GM12873 (cell line): ENCODE measurements at regions not wholly inside any gene's neighbourhood (a gene's known extent, or its start where the extent isn't known, plus 50 kb on each side); places are given as distances from the start of the nearest gene placed in this dataset.

ENCODE experiments used
- TF ChIP-seq, protein P1 (sequence below): IDR thresholded peaks from 2 replicates; pipeline ENCODE4 v1.5.1; 2012; ENCODE audit warnings: low read depth, mild to moderate bottlenecking, moderate library complexity, low read length, control low read depth; ENCODE audit not compliant: insufficient read depth; ENCODE audit errors: missing control alignments

DNA sequence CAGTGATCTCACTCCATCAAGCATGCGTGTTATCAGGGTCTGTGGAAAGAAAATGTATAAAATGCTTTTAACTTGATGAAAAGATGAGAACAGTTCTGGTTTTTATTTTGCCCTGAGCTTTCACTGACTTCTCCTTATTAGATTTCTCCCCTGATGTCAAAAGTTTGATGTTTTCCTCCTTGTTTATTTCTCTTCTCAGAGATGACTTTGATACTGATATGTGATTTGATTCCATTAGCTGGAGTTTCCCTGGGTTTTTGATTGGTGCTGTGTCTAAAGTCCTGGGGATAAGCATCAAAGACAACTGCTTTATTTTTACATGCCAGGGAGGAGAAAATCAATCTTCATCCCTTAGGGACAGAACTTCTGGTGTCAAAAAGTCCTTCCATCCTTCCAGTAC is 510.0 kb downstream of the KCTD16 start:
- TF ChIP-seq, protein P1, sequence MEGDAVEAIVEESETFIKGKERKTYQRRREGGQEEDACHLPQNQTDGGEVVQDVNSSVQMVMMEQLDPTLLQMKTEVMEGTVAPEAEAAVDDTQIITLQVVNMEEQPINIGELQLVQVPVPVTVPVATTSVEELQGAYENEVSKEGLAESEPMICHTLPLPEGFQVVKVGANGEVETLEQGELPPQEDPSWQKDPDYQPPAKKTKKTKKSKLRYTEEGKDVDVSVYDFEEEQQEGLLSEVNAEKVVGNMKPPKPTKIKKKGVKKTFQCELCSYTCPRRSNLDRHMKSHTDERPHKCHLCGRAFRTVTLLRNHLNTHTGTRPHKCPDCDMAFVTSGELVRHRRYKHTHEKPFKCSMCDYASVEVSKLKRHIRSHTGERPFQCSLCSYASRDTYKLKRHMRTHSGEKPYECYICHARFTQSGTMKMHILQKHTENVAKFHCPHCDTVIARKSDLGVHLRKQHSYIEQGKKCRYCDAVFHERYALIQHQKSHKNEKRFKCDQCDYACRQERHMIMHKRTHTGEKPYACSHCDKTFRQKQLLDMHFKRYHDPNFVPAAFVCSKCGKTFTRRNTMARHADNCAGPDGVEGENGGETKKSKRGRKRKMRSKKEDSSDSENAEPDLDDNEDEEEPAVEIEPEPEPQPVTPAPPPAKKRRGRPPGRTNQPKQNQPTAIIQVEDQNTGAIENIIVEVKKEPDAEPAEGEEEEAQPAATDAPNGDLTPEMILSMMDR = no peak

DNA sequence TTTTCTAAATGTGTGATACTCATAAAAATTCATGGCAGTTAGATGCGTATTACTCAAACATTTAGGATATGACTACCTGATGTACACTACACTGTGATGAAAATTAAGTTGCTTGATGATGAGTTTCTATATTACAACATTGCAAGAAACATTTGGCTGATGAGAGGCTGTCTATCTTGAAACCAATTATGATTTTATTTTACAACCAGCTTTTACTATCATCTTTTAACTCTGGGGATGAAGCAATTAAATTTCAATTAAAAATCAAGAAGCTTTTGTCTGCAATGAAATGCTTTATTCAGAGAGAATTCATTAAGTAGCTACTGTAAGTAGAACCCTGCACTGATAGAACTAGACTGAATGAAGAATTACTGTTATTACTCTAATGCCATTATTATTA is 500.4 kb downstream of the KCTD16 start:
- TF ChIP-seq, protein P1 = no peak

DNA sequence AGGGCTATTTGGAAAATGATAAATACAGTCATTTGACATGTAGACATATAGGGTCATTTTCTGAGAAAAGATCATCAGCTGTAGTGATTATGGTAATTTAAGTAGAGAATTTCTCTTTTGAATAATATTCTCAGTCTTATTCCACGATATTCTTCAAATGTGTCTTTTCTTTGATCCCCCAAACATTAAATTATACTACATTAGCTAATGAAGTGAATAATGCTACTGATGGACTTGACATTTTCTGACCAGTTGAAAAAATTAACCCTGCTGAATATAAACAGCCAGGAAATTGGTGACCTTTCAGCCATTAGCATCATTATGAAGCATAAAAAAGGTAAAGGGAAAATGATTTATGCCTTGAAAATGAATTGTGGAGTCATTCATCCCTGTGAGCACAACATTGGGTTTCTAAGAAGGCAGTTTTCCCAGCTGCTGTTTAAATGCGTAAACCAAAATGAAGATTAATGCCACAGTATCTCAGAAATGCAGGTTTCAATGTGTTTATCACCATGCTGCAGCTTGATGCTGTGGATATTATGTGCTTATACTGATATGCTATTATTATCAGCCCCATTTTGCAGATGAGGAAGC is 489.1 kb downstream of the KCTD16 start:
- TF ChIP-seq, protein P1 = no peak

DNA sequence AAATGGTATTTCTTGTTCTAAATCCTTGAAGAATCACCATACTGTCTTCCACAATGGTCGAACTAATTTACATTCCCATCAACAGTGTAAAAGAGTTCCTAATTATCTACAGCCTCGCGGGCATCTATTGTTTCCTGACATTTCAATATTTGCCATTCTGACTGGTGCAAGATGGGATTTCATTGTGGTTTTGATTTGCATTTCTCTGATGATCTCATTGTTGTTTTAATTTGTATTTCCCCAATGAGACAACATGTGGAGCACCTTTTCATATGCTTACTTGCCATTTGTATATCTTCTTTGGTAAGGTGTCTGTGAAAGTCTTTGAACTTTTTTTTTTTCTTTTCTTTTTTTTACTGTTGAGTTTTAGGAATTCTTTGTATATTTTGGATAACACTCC is 473.6 kb downstream of the KCTD16 start:
- TF ChIP-seq, protein P1 = no peak

DNA sequence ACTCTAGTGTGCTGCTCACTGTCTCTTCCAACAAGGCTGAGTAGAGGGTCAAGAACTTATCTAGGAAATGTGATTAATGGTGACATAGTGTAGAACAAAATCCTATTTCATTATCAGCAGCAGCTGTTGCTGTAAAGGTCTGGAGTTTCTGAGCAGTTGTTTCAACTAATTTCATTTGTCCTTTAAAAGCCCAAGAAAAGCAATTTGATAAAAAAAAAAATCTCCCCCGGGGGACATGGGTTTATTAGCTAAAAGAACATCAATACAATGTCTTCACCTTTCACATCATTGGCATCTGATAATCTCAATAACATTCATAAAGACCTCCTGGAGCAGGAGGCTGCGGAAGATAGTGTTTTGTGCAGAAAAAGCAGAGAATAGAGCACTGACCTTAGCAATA is 468.1 kb downstream of the KCTD16 start:
- TF ChIP-seq, protein P1 = no peak

DNA sequence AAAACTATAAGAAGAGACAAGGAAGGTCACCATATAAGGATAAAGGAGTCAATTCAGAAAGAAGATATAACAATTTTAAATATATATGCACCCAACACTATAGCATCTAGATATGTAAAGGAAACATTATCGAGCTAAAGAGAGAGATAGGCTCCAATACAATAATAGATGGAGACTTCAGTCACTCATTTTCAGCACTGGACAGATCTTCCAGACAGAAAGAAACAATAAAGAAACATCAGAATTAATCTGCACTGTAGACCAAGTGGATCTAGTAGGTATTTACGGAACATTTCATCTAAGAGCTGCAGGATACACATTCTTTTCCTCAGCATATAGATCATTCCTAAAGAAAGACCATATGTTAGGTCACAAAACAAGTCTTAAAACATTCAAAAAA is 463.5 kb downstream of the KCTD16 start:
- TF ChIP-seq, protein P1 = no peak

DNA sequence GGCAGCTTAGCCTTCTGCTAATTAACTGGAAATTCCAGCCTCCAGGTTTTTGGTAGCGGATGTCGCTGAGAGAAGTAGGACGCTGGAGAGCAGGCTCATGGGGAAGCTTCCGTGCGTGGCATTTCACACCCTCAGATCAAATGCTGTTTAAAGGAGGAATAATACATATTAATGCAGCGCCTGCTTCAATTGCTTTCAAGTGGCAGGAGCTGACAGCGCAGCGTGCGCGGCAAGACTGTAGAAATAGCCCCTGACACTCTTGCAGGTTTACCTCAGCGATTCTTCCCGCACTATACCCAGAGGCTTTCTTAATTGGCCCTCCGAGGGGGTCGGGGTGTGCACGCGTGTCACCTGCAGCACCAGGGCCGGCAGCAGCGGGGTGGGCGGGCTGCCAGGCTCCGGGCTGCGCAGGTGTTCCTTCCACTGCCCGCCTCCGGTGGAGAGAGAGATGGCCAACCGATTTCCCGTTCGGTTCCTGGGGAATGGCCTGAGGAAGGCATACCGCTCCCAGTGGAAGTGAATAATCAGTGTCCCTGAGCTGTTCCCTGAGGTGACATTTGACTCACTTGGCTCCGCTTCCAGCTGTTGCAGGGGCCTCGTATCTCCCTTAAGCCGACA is 427.9 kb downstream of the KCTD16 start:
- TF ChIP-seq, protein P1 = no peak

DNA sequence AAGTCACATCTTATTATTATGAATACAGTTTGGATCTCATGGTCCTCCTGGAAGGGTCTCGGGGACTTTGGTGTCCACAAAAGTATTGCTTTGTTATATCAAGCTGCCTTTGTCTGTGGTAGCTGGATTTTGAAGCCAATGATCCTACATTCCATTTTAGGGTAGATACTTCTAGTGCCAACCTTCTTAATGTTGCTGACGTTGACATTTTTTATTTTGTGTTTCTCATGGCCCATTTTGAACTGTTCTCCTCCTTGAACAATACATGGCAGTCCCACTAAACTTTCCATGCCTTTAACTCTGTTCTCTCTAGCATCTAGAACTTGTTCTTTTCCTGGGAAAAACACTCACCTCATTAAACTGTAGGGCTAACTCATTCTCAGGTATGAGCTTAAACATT is 425.8 kb downstream of the KCTD16 start:
- TF ChIP-seq, protein P1 = no peak
